ENCODE measurements at regions not wholly inside any gene's neighbourhood (a gene's known extent, or its start where the extent isn't known, plus 50 kb on each side); places are given as distances from the start of the nearest gene placed in this dataset.

DNA sequence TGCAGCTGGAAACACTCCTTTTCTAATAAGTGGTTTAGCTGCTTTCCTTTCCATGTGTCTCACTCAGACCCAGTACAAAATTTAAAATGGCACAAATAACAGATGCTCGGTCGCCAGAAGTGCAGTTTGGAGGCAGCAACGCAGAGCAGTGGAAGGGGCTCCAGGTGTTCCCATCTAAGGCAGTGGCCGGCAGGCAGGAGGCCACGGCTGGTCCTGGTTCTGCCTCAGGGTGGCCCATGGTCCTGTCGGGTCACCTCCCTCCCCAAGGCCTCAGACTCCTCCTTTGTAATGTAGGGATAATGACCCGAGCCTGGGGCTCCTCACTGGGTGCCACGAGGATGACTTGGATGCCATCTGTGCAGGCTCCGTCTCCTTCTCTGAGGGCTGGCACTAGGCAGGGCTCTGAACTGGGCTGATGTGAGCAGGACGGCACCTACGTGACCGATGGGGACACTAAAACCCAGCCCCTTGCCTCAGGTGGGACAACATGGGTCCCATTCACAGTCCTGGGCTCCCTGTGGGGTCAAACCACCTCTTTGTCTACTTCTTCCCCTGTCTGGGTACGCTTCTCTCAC, 80.9 kb upstream of the SLC66A3 start:
- no peak overlapping the region for H3K4me3 ChIP-seq (ENCODE audit: low read depth, low read length)
- TF ChIP-seq POLR2A (IDR thresholded peaks at IDR 0.05; ENCODE audit: extremely low read depth, insufficient read length) = no peak
- TF ChIP-seq MYC (IDR thresholded peaks at IDR 0.05; ENCODE audit: low read depth, low read length) = no peak
- TF ChIP-seq, protein P1, sequence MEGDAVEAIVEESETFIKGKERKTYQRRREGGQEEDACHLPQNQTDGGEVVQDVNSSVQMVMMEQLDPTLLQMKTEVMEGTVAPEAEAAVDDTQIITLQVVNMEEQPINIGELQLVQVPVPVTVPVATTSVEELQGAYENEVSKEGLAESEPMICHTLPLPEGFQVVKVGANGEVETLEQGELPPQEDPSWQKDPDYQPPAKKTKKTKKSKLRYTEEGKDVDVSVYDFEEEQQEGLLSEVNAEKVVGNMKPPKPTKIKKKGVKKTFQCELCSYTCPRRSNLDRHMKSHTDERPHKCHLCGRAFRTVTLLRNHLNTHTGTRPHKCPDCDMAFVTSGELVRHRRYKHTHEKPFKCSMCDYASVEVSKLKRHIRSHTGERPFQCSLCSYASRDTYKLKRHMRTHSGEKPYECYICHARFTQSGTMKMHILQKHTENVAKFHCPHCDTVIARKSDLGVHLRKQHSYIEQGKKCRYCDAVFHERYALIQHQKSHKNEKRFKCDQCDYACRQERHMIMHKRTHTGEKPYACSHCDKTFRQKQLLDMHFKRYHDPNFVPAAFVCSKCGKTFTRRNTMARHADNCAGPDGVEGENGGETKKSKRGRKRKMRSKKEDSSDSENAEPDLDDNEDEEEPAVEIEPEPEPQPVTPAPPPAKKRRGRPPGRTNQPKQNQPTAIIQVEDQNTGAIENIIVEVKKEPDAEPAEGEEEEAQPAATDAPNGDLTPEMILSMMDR (IDR thresholded peaks at IDR 0.05; ENCODE audit: low read depth, low read length) = no peak
- TF ChIP-seq, protein P2, sequence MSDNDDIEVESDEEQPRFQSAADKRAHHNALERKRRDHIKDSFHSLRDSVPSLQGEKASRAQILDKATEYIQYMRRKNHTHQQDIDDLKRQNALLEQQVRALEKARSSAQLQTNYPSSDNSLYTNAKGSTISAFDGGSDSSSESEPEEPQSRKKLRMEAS (IDR thresholded peaks at IDR 0.05; ENCODE audit: low read depth, low read length) = no peak
- DNase-seq (ENCODE audit: low read depth) = no peak

DNA sequence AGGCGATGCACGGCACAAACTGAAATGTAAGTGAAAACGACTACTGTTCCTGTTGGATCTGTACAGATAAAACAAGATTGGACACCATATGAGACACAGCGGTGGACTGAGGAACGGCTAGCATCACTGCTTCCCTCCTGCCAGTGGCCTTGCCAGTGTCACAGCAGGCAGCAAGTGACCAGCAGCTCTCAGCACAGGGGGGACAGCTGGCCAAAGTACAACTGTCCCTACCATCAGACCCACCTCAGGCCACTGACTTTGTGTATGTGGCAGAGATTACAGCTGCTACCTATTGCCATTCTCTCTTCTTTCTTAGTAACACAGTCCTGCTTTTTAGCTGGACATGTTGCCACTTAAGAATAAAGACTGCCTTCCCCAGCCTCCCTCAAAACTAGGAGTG, 80.0 kb upstream of the SLC66A3 start:
- DNase-seq (ENCODE audit: low read depth) = no peak
- no peak overlapping the region for H3K4me3 ChIP-seq (ENCODE audit: low read depth, low read length)
- TF ChIP-seq, protein P2 (IDR thresholded peaks at IDR 0.05; ENCODE audit: low read depth, low read length) = no peak
- no peak for TF ChIP-seq POLR2A (IDR thresholded peaks at IDR 0.05; ENCODE audit: extremely low read depth, insufficient read length)
- TF ChIP-seq, protein P1 (IDR thresholded peaks at IDR 0.05; ENCODE audit: low read depth, low read length) = no peak
- TF ChIP-seq MYC (IDR thresholded peaks at IDR 0.05; ENCODE audit: low read depth, low read length) = no peak

DNA sequence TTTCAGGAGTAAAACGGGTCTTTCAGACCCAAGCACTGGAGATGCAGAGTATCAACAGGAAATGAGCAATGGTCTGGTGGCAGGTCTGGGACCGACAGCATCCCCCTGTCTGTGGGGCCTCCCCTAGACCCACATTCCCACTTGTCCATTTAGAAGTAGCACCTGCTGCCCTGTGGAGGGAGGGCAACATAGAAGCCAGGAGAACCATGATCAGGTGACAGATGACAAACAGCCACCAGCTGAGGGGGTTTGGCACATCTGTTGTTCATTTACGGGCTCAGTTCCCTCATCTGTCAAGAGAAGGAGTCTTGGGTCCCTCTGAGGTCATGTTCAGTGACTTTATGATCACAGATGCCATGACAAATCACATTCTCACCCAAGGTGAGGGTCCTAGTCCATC, 77.9 kb upstream of the SLC66A3 start:
- DNase-seq (ENCODE audit: low read depth) = no peak
- no peak overlapping the region for H3K4me3 ChIP-seq (ENCODE audit: low read depth, low read length)
- TF ChIP-seq POLR2A (IDR thresholded peaks at IDR 0.05; ENCODE audit: extremely low read depth, insufficient read length) (no peak), MYC (IDR thresholded peaks at IDR 0.05; ENCODE audit: low read depth, low read length) (no peak)
- TF ChIP-seq, protein P1 (IDR thresholded peaks at IDR 0.05; ENCODE audit: low read depth, low read length) = no peak
- TF ChIP-seq, protein P2 (IDR thresholded peaks at IDR 0.05; ENCODE audit: low read depth, low read length) = no peak

DNA sequence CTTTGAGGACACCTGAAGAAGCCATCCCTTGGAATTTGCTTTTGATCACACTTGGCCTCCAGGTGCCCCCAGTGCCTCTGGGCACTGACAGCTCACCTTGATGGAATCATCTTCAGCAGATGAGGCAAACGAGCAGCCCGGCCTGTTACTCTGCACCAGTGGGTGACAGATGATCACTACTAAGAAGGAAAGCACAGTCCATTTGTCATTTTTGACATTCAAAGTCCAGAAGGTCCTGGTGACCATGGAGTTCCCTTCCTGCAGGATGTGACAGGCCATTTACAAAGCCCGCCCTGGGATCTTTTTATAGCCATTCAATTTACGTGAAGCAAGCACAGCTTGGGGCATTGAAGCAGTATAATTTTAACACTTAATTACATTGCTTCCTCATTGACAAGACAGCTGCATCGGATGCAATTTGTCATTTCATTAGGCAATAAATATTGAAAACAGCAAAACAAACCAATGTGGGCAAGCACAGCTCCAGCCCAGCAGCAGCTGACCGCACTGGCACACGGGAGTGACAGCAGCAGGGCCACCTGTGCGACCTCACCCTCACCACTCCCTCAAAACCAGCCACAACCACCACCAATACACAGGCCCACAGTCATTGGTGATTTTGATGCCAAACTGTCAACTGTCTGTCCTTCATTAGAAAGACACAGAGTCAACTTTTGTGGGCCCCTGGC, 76.0 kb upstream of the SLC66A3 start:
- TF ChIP-seq MYC (IDR thresholded peaks at IDR 0.05; ENCODE audit: low read depth, low read length) (no peak), POLR2A (IDR thresholded peaks at IDR 0.05; ENCODE audit: extremely low read depth, insufficient read length) (no peak)
- TF ChIP-seq, protein P2 (IDR thresholded peaks at IDR 0.05; ENCODE audit: low read depth, low read length) = no peak
- TF ChIP-seq, protein P1 (IDR thresholded peaks at IDR 0.05; ENCODE audit: low read depth, low read length) = no peak
- no peak for DNase-seq (ENCODE audit: low read depth)
- H3K4me3 ChIP-seq (ENCODE audit: low read depth, low read length) = no peak overlapping the region

DNA sequence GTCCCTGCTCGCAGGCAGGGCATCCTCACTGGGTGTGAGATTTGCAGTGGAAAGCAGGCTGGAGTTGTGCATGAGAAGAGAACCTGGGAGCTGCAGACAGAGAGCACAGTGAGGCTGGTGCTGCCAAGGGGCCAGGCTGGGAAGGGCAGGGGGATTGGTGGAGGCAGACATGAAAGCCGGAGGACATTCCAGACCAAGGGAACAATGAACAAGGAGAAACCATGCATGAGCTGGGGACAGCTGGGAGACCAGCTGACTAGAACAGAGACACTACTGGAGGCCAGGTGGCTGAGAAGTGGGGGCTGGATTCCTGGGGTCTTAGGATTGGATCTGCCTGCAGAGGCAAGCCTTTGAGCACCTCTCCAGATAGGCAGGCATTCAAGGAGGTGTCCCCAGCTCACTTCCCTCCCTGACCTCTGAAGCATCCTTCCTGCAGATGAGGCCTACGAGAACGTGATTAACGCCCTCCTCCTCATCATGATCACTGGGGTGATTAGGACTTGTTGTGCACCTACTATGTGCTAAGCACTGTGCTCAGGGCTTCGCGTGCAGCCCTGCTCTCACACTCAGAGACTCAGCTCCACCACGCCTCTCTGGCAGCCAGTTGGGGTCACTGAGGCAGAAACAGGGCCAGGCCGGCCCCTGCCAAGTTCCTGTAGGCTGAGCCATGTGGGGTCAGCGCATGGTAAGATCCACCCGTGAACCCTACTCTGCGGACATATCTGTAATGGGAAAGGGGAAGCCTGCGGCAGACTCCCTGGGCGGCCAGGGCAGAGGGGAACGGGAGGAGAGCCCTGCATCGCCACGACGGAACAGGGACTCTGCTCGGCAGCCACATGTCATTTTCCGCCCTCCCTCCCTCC, 74.8 kb upstream of the SLC66A3 start:
- no peak overlapping the region for H3K4me3 ChIP-seq (ENCODE audit: low read depth, low read length)
- DNase-seq (ENCODE audit: low read depth) = no peak

More for the DNA sequence above, 74.8 kb upstream of the SLC66A3 start:
- TF ChIP-seq MYC (IDR thresholded peaks at IDR 0.05; ENCODE audit: low read depth, low read length) = no peak
- TF ChIP-seq, protein P2 (IDR thresholded peaks at IDR 0.05; ENCODE audit: low read depth, low read length) = no peak

Measured in NB4 (cell line).